ENCODE measurements at regions not wholly inside any gene's neighbourhood (a gene's known extent, or its start where the extent isn't known, plus 50 kb on each side); places are given as distances from the start of the nearest gene placed in this dataset.

- DNase-seq: no peak
These were observed 291.1 kb upstream of the ROPN1 start for GRCh38 chr3:124282751-124283651.

GRCh38 chr3:124283652-124284023 lies 291.7 kb upstream of the ROPN1 start:
- DNase-seq: no peak

- no peak for DNase-seq
These were observed 297.1 kb upstream of the ROPN1 start for GRCh38 chr3:124288996-124289395.

- DNase-seq: no peak
These were observed 299.1 kb upstream of the ROPN1 start for GRCh38 chr3:124291008-124291407.

- DNase-seq: no peak
These were observed 300.4 kb upstream of the ROPN1 start for GRCh38 chr3:124292329-124292728.

- no peak for DNase-seq
These were observed 301.7 kb upstream of the ROPN1 start for GRCh38 chr3:124293584-124293983.

GRCh38 chr3:124295362-124295761 lies 303.4 kb upstream of the ROPN1 start:
- DNase-seq: no peak

- DNase-seq: no peak
These were observed 304.5 kb upstream of the ROPN1 start for GRCh38 chr3:124296406-124296805.

GRCh38 chr3:124297062-124297980 lies 305.4 kb upstream of the ROPN1 start:
- no peak for DNase-seq

GRCh38 chr3:124298301-124298700 lies 306.4 kb upstream of the ROPN1 start:
- DNase-seq: no peak

GRCh38 chr3:124298951-124299350 lies 307.0 kb upstream of the ROPN1 start:
- no peak for DNase-seq

GRCh38 chr3:124299831-124300230 lies 307.9 kb upstream of the ROPN1 start:
- no peak for DNase-seq

- no peak for DNase-seq
These were observed 308.5 kb upstream of the ROPN1 start for GRCh38 chr3:124300416-124300815.

GRCh38 chr3:124303305-124303910 lies 311.5 kb upstream of the ROPN1 start:
- DNase-seq: no peak

- DNase-seq: no peak
These were observed 314.7 kb upstream of the ROPN1 start for GRCh38 chr3:124306665-124307064.

- DNase-seq: no peak
These were observed 321.7 kb upstream of the ROPN1 start for GRCh38 chr3:124313621-124314020.

- no peak for DNase-seq
These were observed 323.5 kb upstream of the ROPN1 start for GRCh38 chr3:124315215-124316033.

- DNase-seq: no peak
These were observed 324.0 kb upstream of the ROPN1 start for GRCh38 chr3:124316034-124316287.

GRCh38 chr3:124318014-124318413 lies 326.1 kb upstream of the ROPN1 start:
- no peak for DNase-seq

GRCh38 chr3:124318656-124319055 lies 326.7 kb upstream of the ROPN1 start:
- DNase-seq: no peak

GRCh38 chr3:124320976-124321375 lies 329.1 kb upstream of the ROPN1 start:
- DNase-seq: no peak

GRCh38 chr3:124322309-124322880 lies 330.5 kb upstream of the ROPN1 start:
- DNase-seq: no peak
